MM.1S (cell line): ENCODE measurements at regions not wholly inside any gene's neighbourhood (a gene's known extent, or its start where the extent isn't known, plus 50 kb on each side); places are given as distances from the start of the nearest gene placed in this dataset.

Experiments
- DNase-seq: peaks from one replicate; pipeline ENCODE4 v3.0.0-alpha.2; 2015
- H2AFZ ChIP-seq: fragments of 300-600 bp; sonication (generic); 2 replicates; pipeline ENCODE4 v1.6.0; 2016; ENCODE audit warnings: antibody characterized with exemption, low read length
- H3F3A ChIP-seq: fragments of 300-600 bp; sonication (generic); 2 replicates; pipeline ENCODE4 v1.6.1; 2016; ENCODE audit warnings: mild to moderate bottlenecking, antibody characterized with exemption, low read length, moderate library complexity, mixed read lengths; ENCODE audit not compliant: insufficient read depth
- H3K27ac ChIP-seq: fragments of 300-600 bp; sonication (generic); 2 replicates; pipeline ENCODE4 v1.5.1; 2016; ENCODE audit warnings: mild to moderate bottlenecking, low read length
- H3K27me3 ChIP-seq: fragments of 300-600 bp; sonication (generic); replicated peaks from 2 replicates; pipeline ENCODE4 v1.6.0; 2016; ENCODE audit warnings: low read length; ENCODE audit not compliant: insufficient read depth
- H3K36me3 ChIP-seq: fragments of 300-600 bp; sonication (generic); replicated peaks from 2 replicates; pipeline ENCODE4 v1.6.1; 2016; ENCODE audit warnings: mild to moderate bottlenecking, low read length, mixed read lengths; ENCODE audit not compliant: insufficient read depth
- H3K4me1 ChIP-seq: fragments of 300-600 bp; sonication (generic); 2 replicates; pipeline ENCODE4 v1.6.1; 2016; ENCODE audit warnings: low read length, mixed read lengths
- H3K4me2 ChIP-seq: fragments of 300-600 bp; sonication (generic); 2 replicates; pipeline ENCODE4 v1.6.0; 2016; ENCODE audit warnings: low read depth, low read length
- H3K4me3 ChIP-seq: fragments of 300-600 bp; sonication (generic); 2 replicates; pipeline ENCODE4 v1.5.1; 2016; ENCODE audit warnings: low read length, mixed read lengths
- H3K79me2 ChIP-seq: fragments of 300-600 bp; sonication (generic); 2 replicates; pipeline ENCODE4 v1.6.1; 2016; ENCODE audit warnings: mixed run types, low read length, mixed read lengths
- H3K9ac ChIP-seq: fragments of 300-600 bp; sonication (generic); 2 replicates; pipeline ENCODE4 v1.6.1; 2016; ENCODE audit warnings: low read length, mixed read lengths
- H3K9me2 ChIP-seq: fragments of 300-600 bp; sonication (generic); replicated peaks from 2 replicates; pipeline ENCODE4 v1.6.1; 2016; ENCODE audit warnings: mild to moderate bottlenecking, low read length, mixed read lengths; ENCODE audit not compliant: insufficient read depth
- H3K9me3 ChIP-seq: fragments of 300-600 bp; sonication (generic); replicated peaks from 2 replicates; pipeline ENCODE4 v1.6.1; 2016; ENCODE audit warnings: mild to moderate bottlenecking, low read length, mixed read lengths; ENCODE audit not compliant: insufficient read depth
- H4K20me1 ChIP-seq: fragments of 300-600 bp; sonication (generic); 2 replicates; pipeline ENCODE4 v1.6.1; 2016; ENCODE audit warnings: mild to moderate bottlenecking, low read length, moderate library complexity, mixed read lengths; ENCODE audit not compliant: insufficient read depth
- CTCF ChIP-seq: fragments of 300-600 bp; sonication (generic); IDR thresholded peaks from 2 replicates; pipeline ENCODE4 v1.5.1; 2016; ENCODE audit warnings: antibody characterized with exemption, low read length, mixed read lengths
- EZH2 ChIP-seq: fragments of 300-600 bp; sonication (generic); optimal IDR thresholded peaks from 2 replicates; pipeline ENCODE3; 2017; ENCODE audit warnings: low read depth, mild to moderate bottlenecking, antibody characterized with exemption, low read length, mixed read lengths
- EZH2phosphoT487 ChIP-seq: fragments of 300-600 bp; sonication (generic); IDR thresholded peaks from 2 replicates; pipeline ENCODE4 v1.6.1; 2018; ENCODE audit warnings: antibody characterized with exemption, low read length

GRCh38 chr3:94303266-94303665, 240.4 kb downstream of the NSUN3 start:
- Histone ChIP-seq H4K20me1 (no peaks in the 10 kb centered on the region), H3F3A (no peaks in the 10 kb centered on the region), H3K27ac (no peak overlapping the region), H3K4me1 (no peaks in the 10 kb centered on the region), H3K79me2 (no peaks in the 10 kb centered on the region), H3K4me2 (no peak overlapping the region), H3K4me3 (no peak overlapping the region), H2AFZ (no peak overlapping the region), H3K27me3 (no peaks in the 10 kb centered on the region), H3K9me3 (no peaks in the 10 kb centered on the region), H3K36me3 (no peaks in the 10 kb centered on the region), H3K9ac (no peak overlapping the region), H3K9me2 (no peaks in the 10 kb centered on the region)
- no peak for DNase-seq
- no peak for TF ChIP-seq CTCF
- TF ChIP-seq EZH2: no peak
- no peak for TF ChIP-seq EZH2phosphoT487

- Histone ChIP-seq H2AFZ (no peak overlapping the region), H3K27ac (no peak overlapping the region), H3K9me2 (no peaks in the 10 kb centered on the region), H3K9ac (no peak overlapping the region), H3K4me2 (no peak overlapping the region), H3F3A (no peaks in the 10 kb centered on the region), H3K79me2 (no peaks in the 10 kb centered on the region), H3K27me3 (no peaks in the 10 kb centered on the region), H3K4me1 (no peaks in the 10 kb centered on the region), H4K20me1 (no peaks in the 10 kb centered on the region), H3K9me3 (no peaks in the 10 kb centered on the region), H3K36me3 (no peaks in the 10 kb centered on the region), H3K4me3 (no peak overlapping the region)
- no peak for DNase-seq
- TF ChIP-seq EZH2phosphoT487: no peak
- no peak for TF ChIP-seq CTCF
- TF ChIP-seq EZH2: no peak
Observed at GRCh38 chr3:94303897-94304296, 241.0 kb downstream of the NSUN3 start.

GRCh38 chr3:94304954-94305353, 242.1 kb downstream of the NSUN3 start:
- Histone ChIP-seq H3K4me3 (no peak overlapping the region), H3K9ac (no peak overlapping the region), H3K9me3 (no peaks in the 10 kb centered on the region), H2AFZ (no peak overlapping the region), H3K4me2 (no peak overlapping the region), H4K20me1 (no peaks in the 10 kb centered on the region), H3K9me2 (no peaks in the 10 kb centered on the region), H3K4me1 (no peaks in the 10 kb centered on the region), H3F3A (no peaks in the 10 kb centered on the region), H3K27me3 (no peaks in the 10 kb centered on the region), H3K27ac (no peak overlapping the region), H3K36me3 (no peaks in the 10 kb centered on the region), H3K79me2 (no peaks in the 10 kb centered on the region)
- DNase-seq: no peak
- TF ChIP-seq EZH2phosphoT487 (no peak), EZH2 (no peak), CTCF (no peak)
